OCI-LY7 (cell line): ENCODE measurements at regions not wholly inside any gene's neighbourhood (a gene's known extent, or its start where the extent isn't known, plus 50 kb on each side); places are given as distances from the start of the nearest gene placed in this dataset.

Experiments used
- BruUV-seq: library from RNA; stranded (reverse); fragments of 400-500 nt; replicated peaks from 2 replicates; lab custom pipeline; 2021; lab: Mats Ljungman, UMichigan
- CTCF ChIA-PET: fragments of 300-600 bp; sonication (Branson Sonifier 250); formaldehyde crosslinking; loops from one replicate; lab custom pipeline; 2022; ENCODE audit warnings: antibody characterized with exemption; ENCODE audit not compliant: unreplicated experiment; lab: Charles Lee
- POLR2A ChIA-PET: fragments of 300-600 bp; sonication (Branson Sonifier 250); formaldehyde crosslinking; loops from one replicate; lab custom pipeline; 2022; ENCODE audit warnings: antibody characterized with exemption; lab: Charles Lee
- DNase-seq: peaks from one replicate; pipeline ENCODE4 v3.0.0-alpha.2; 2015; ENCODE audit warnings: low spot score
- H2AFZ ChIP-seq: fragments of 200-600 bp; sonication (generic), shearing (Covaris generic); 2 replicates; pipeline ENCODE4 v1.6.1; 2014; ENCODE audit warnings: mild to moderate bottlenecking, antibody characterized with exemption, low read length, moderate library complexity
- H3K27ac ChIP-seq: fragments of 200-600 bp; sonication (generic); 2 replicates; pipeline ENCODE4 v1.5.1; 2014; ENCODE audit warnings: mixed run types, low read depth, mild to moderate bottlenecking, moderate library complexity, low read length, inconsistent platforms; ENCODE audit not compliant: poor library complexity, severe bottlenecking
- H3K36me3 ChIP-seq: fragments of 200-600 bp; sonication (generic); 2 replicates; pipeline ENCODE4 v1.6.1; 2014; ENCODE audit warnings: mild to moderate bottlenecking, antibody characterized with exemption, low read length, moderate library complexity, mixed read lengths; ENCODE audit not compliant: insufficient read depth
- H3K4me1 ChIP-seq: fragments of 200-600 bp; sonication (generic); 2 replicates; pipeline ENCODE4 v1.5.1; 2014; ENCODE audit warnings: mild to moderate bottlenecking, low read length; ENCODE audit not compliant: insufficient read depth, poor library complexity, severe bottlenecking
- H3K4me2 ChIP-seq: fragments of 200-600 bp; sonication (generic); 2 replicates; pipeline ENCODE4 v1.6.1; 2014; ENCODE audit warnings: mild to moderate bottlenecking, low read length
- H3K4me3 ChIP-seq: fragments of 200-600 bp; sonication (generic); 2 replicates; pipeline ENCODE4 v1.5.1; 2014; ENCODE audit warnings: mild to moderate bottlenecking, low read depth, low read length; ENCODE audit not compliant: poor library complexity, severe bottlenecking
- H3K79me2 ChIP-seq: fragments of 200-600 bp; sonication (generic); 2 replicates; pipeline ENCODE4 v1.6.1; 2016; ENCODE audit warnings: low read depth, mild to moderate bottlenecking, low read length, moderate library complexity, mixed read lengths; ENCODE audit not compliant: insufficient read depth
- H3K9me2 ChIP-seq: fragments of 200-600 bp; sonication (generic); 2 replicates; pipeline ENCODE4 v1.6.1; 2016; ENCODE audit warnings: mild to moderate bottlenecking, low read length, mixed read lengths; ENCODE audit not compliant: insufficient read depth
- H3K9me3 ChIP-seq: fragments of 200-600 bp; sonication (generic); 2 replicates; pipeline ENCODE4 v1.6.1; 2014; ENCODE audit warnings: mild to moderate bottlenecking, mixed run types, low read length, mixed read lengths
- H4K20me1 ChIP-seq: fragments of 200-600 bp; sonication (generic); 2 replicates; pipeline ENCODE4 v1.6.1; 2014; ENCODE audit warnings: mild to moderate bottlenecking, antibody characterized with exemption, low read length, moderate library complexity, mixed read lengths; ENCODE audit not compliant: insufficient read depth
- EZH2phosphoT487 ChIP-seq: fragments of 200-600 bp; sonication (generic); IDR thresholded peaks from 2 replicates; pipeline ENCODE4 v1.6.1; 2018; ENCODE audit warnings: low read depth, borderline replicate concordance, mild to moderate bottlenecking, mixed run types, antibody characterized with exemption, low read length, moderate library complexity, mixed read lengths
- intact Hi-C: fragments of 100-400 bp; cut with micrococcal nuclease; formaldehyde crosslinking; loops from one replicate; pipeline ENCODE4 v1.10.0; 2022; ENCODE audit not compliant: unreplicated experiment
- TF ChIP-seq, protein P1 (sequence below): fragments of 200-600 bp; sonication (generic); conservative IDR thresholded peaks from 2 replicates; pipeline ENCODE4 v1.5.1; 2014; ENCODE audit warnings: mild to moderate bottlenecking, antibody characterized with exemption, low read length, moderate library complexity, mixed read lengths

DNA sequence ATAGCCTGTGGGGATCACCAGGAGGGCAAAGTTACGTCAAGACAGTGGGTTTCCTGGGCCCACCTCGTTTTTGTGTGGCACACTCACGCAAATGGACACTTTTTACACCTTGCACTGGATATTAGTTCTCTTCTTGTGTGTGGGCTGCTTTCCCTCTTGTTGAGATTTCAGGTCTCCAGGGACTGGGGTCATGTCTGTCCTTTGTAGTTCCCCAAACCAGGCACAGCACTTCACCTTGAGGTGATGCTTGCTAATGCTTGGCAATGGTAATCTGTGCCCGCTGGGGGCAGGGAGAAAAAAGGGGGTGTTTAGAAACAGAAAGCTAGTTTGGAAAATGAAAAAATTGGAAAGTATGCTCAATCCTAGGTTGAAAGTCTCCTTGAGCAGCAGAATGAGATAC lies 195.3 kb downstream of the PTEN start:
- Histone ChIP-seq H3K27ac (no peak overlapping the region), H3K36me3 (no peaks in the 10 kb centered on the region), H2AFZ (no peak overlapping the region), H3K4me1 (peaks cover 31% of the 10 kb centered on the region), H3K4me2 (no peak overlapping the region), H4K20me1 (no peaks in the 10 kb centered on the region), H3K79me2 (no peaks in the 10 kb centered on the region), H3K4me3 (no peak overlapping the region), H3K9me3 (no peaks in the 10 kb centered on the region), H3K9me2 (no peaks in the 10 kb centered on the region)
- no TSS peak for BruUV-seq
- ChIA-PET POLR2A (interaction anchor here (0.8 to 1.7 kb wide), 4 partner anchors 9 to 174 kb away, joined by 3 to 7 read pairs (median 4); no protein-coding TSS in a partner anchor), CTCF (no interaction called here)
- TF ChIP-seq, protein P1, sequence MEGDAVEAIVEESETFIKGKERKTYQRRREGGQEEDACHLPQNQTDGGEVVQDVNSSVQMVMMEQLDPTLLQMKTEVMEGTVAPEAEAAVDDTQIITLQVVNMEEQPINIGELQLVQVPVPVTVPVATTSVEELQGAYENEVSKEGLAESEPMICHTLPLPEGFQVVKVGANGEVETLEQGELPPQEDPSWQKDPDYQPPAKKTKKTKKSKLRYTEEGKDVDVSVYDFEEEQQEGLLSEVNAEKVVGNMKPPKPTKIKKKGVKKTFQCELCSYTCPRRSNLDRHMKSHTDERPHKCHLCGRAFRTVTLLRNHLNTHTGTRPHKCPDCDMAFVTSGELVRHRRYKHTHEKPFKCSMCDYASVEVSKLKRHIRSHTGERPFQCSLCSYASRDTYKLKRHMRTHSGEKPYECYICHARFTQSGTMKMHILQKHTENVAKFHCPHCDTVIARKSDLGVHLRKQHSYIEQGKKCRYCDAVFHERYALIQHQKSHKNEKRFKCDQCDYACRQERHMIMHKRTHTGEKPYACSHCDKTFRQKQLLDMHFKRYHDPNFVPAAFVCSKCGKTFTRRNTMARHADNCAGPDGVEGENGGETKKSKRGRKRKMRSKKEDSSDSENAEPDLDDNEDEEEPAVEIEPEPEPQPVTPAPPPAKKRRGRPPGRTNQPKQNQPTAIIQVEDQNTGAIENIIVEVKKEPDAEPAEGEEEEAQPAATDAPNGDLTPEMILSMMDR = no peak
- no peak for TF ChIP-seq EZH2phosphoT487
- DNase-seq = no peak
- intact Hi-C loops = no loop called here

DNA sequence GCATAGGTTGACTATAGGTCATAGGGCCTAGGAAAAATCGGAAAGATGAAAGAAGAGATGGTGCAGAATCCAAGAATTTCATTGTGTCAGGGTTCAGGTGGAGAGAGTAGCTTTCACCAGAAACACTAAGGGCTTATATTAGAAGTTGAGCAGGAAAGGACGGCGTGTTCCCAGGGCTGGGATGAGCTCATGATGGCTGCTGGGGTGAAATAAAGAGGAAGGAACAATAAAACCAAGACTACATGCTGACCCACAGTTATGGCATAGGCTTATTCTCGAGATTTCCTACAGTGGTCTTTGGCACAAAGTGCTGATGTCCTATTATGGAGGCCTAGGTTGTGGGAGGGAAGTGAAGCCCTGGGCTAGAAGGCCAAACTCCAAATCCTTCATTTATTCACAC lies 195.8 kb downstream of the PTEN start:
- H3K27ac ChIP-seq = no peak overlapping the region
- peaks cover 33% of the 10 kb centered on the region for H3K4me1 ChIP-seq
- BruUV-seq = no TSS peak
- no peaks in the 10 kb centered on the region for H3K36me3 ChIP-seq
- DNase-seq = no peak
- H3K9me2 ChIP-seq = no peaks in the 10 kb centered on the region
- no peaks in the 10 kb centered on the region for H3K79me2 ChIP-seq
- no peak overlapping the region for H3K4me2 ChIP-seq
- no peaks in the 10 kb centered on the region for H4K20me1 ChIP-seq
- H2AFZ ChIP-seq = no peak overlapping the region
- intact Hi-C loops = no loop called here
- H3K9me3 ChIP-seq = no peaks in the 10 kb centered on the region
- H3K4me3 ChIP-seq = no peak overlapping the region
- TF ChIP-seq EZH2phosphoT487 = no peak
- TF ChIP-seq, protein P1 = no peak
- CTCF ChIA-PET = no interaction called here
- POLR2A ChIA-PET = interaction anchor here (0.8 to 1.7 kb wide), 5 partner anchors 9 to 175 kb away, joined by 3 to 7 read pairs (median 3); no protein-coding TSS in a partner anchor

DNA sequence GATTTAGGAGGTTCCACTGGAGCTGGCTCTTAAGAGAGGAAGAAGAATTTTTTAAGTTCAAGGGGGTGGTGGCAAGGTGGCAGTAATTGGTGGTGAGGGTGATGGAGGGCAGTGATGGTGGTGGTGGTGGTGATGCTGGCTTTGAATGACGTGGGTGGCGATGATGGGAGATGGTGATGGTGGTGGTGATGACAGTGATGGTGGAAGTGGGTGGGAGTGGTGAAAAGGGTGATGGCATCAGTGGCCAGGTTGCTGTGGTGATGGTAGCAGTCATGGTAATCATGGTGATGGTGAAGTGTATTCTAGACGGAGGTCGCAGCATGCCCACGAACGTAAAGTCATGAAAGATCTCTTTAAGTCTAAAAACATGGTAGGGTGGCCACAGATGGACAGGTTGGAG lies 197.3 kb downstream of the PTEN start:
- TF ChIP-seq, protein P1 = no peak
- no peak for TF ChIP-seq EZH2phosphoT487
- intact Hi-C loops = loop anchor here (5.0 kb wide), 1 partner anchor 827 kb away; no protein-coding TSS in a partner anchor
- H3K9me2 ChIP-seq = no peaks in the 10 kb centered on the region
- no peak for DNase-seq
- H3K36me3 ChIP-seq = no peaks in the 10 kb centered on the region
- H3K9me3 ChIP-seq = no peaks in the 10 kb centered on the region
- no peaks in the 10 kb centered on the region for H3K79me2 ChIP-seq
- ChIA-PET CTCF (no interaction called here), POLR2A (interaction anchor here (0.6 to 1.6 kb wide), 4 partner anchors 12 to 52 kb away, joined by 3 to 4 read pairs (median 3); no protein-coding TSS in a partner anchor)
- no peak overlapping the region for H3K4me2 ChIP-seq
- peaks cover 49% of the 10 kb centered on the region for H3K4me1 ChIP-seq
- BruUV-seq = no TSS peak
- H4K20me1 ChIP-seq = no peaks in the 10 kb centered on the region
- H2AFZ ChIP-seq = no peak overlapping the region; the same call in 1 of the 2 replicates
- H3K27ac ChIP-seq = no peak overlapping the region
- H3K4me3 ChIP-seq = no peak overlapping the region
